OCI-LY3 (cell line): ENCODE measurements at regions not wholly inside any gene's neighbourhood (a gene's known extent, or its start where the extent isn't known, plus 50 kb on each side); places are given as distances from the start of the nearest gene placed in this dataset.

Source experiments
- H2AFZ ChIP-seq: fragments of 200-600, 300-600 bp; shearing (Covaris generic); 2 replicates; pipeline ENCODE4 v1.6.0; 2014; ENCODE audit warnings: antibody characterized with exemption, low read depth, low read length
- H3K27ac ChIP-seq: fragments of 200-600, 300-600 bp; sonication (generic); 2 replicates; pipeline ENCODE4 v1.5.1; 2014; ENCODE audit warnings: mild to moderate bottlenecking, low read length, moderate library complexity, mixed read lengths
- H3K27me3 ChIP-seq: fragments of 200-600, 300-600 bp; sonication (generic); 2 replicates; pipeline ENCODE4 v1.6.1; 2014; ENCODE audit warnings: low read depth, low read length, mixed read lengths
- H3K36me3 ChIP-seq: fragments of 200-600, 300-600 bp; sonication (generic); replicated peaks from 2 replicates; pipeline ENCODE3; 2014; ENCODE audit warnings: low read depth, low read length, mixed read lengths
- H3K4me1 ChIP-seq: fragments of 300-600, 200-600 bp; sonication (generic); 2 replicates; pipeline ENCODE4 v1.6.1; 2014; ENCODE audit warnings: low read length, mixed read lengths
- H3K4me2 ChIP-seq: fragments of 200-600, 300-600 bp; sonication (generic); 2 replicates; pipeline ENCODE4 v1.6.1; 2014; ENCODE audit warnings: low read length, mixed read lengths
- H3K4me3 ChIP-seq: fragments of 300-600, 200-600 bp; sonication (generic); 2 replicates; pipeline ENCODE4 v1.5.1; 2014; ENCODE audit warnings: antibody characterized with exemption, mild to moderate bottlenecking, low read length, moderate library complexity
- H3K79me2 ChIP-seq: fragments of 300-600, 200-600 bp; shearing (Covaris generic); 2 replicates; pipeline ENCODE4 v1.6.1; 2014; ENCODE audit warnings: mild to moderate bottlenecking, low read length, mixed read lengths
- H3K9ac ChIP-seq: fragments of 300-600, 200-600 bp; shearing (Covaris generic); 2 replicates; pipeline ENCODE4 v1.6.0; 2014; ENCODE audit warnings: mild to moderate bottlenecking, low read length, moderate library complexity
- H3K9me3 ChIP-seq: fragments of 200-600, 300-600 bp; shearing (Covaris generic); 2 replicates; pipeline ENCODE4 v1.6.1; 2014; ENCODE audit warnings: low read length, mixed read lengths; ENCODE audit not compliant: insufficient read depth
- H4K20me1 ChIP-seq: fragments of 200-600, 300-600 bp; sonication (generic); 2 replicates; pipeline ENCODE4 v1.6.1; 2016; ENCODE audit warnings: low read length, mixed read lengths; ENCODE audit not compliant: insufficient read depth
- CTCF ChIP-seq: fragments of 200-600, 300-600 bp; sonication (generic); IDR thresholded peaks from 2 replicates; pipeline ENCODE4 v1.5.1; 2014; ENCODE audit warnings: antibody characterized with exemption, low read length, low read depth
- EZH2phosphoT487 ChIP-seq: fragments of 200-600 bp; shearing (Covaris generic); IDR thresholded peaks from 2 replicates; pipeline ENCODE4 v1.6.1; 2018; ENCODE audit warnings: antibody characterized with exemption, mixed run types, low read depth

- H3K9me3 ChIP-seq = no peaks in the 10 kb centered on the region
- no peak overlapping the region for H3K4me2 ChIP-seq
- TF ChIP-seq EZH2phosphoT487 (no peak), CTCF (no peak)
- H3K9ac ChIP-seq = no peak overlapping the region
- H3K79me2 ChIP-seq = no peaks in the 10 kb centered on the region
- no peak overlapping the region for H3K27ac ChIP-seq
- H3K4me3 ChIP-seq = no peak overlapping the region
- H2AFZ ChIP-seq = no peak overlapping the region
- H3K4me1 ChIP-seq = peaks cover 11% of the 10 kb centered on the region; the same call in 1 of the 2 replicates
- H4K20me1 ChIP-seq = no peaks in the 10 kb centered on the region
- no peaks in the 10 kb centered on the region for H3K27me3 ChIP-seq
- no peaks in the 10 kb centered on the region for H3K36me3 ChIP-seq
Measured at GRCh38 chr4:179583221-179583620, 2141.0 kb upstream of the AGA start.

GRCh38 chr4:179584101-179584500 is 2141.9 kb upstream of the AGA start:
- Histone ChIP-seq H3K27ac (no peak overlapping the region), H2AFZ (no peak overlapping the region), H3K9ac (no peak overlapping the region), H3K27me3 (no peaks in the 10 kb centered on the region), H3K4me1 (peaks cover 11% of the 10 kb centered on the region; the same call in 1 of the 2 replicates), H4K20me1 (no peaks in the 10 kb centered on the region), H3K36me3 (no peaks in the 10 kb centered on the region), H3K9me3 (no peaks in the 10 kb centered on the region), H3K4me2 (no peak overlapping the region), H3K4me3 (no peak overlapping the region), H3K79me2 (no peaks in the 10 kb centered on the region)
- TF ChIP-seq EZH2phosphoT487 (no peak), CTCF (no peak)

- TF ChIP-seq EZH2phosphoT487 = no peak
- TF ChIP-seq CTCF = no peak
- Histone ChIP-seq H4K20me1 (no peaks in the 10 kb centered on the region), H3K36me3 (no peaks in the 10 kb centered on the region), H3K4me2 (no peak overlapping the region), H3K4me3 (no peak overlapping the region), H3K4me1 (peaks cover 11% of the 10 kb centered on the region; the same call in 1 of the 2 replicates), H3K9me3 (no peaks in the 10 kb centered on the region), H2AFZ (no peak overlapping the region), H3K27ac (no peak overlapping the region), H3K27me3 (no peaks in the 10 kb centered on the region), H3K9ac (no peak overlapping the region), H3K79me2 (no peaks in the 10 kb centered on the region)
Measured at GRCh38 chr4:179585761-179586160, 2143.5 kb upstream of the AGA start.

GRCh38 chr4:179586460-179586859 is 2144.2 kb upstream of the AGA start:
- Histone ChIP-seq H2AFZ (no peak overlapping the region), H3K27ac (no peak overlapping the region), H3K9me3 (no peaks in the 10 kb centered on the region), H3K9ac (no peak overlapping the region), H4K20me1 (no peaks in the 10 kb centered on the region), H3K36me3 (no peaks in the 10 kb centered on the region), H3K4me1 (peaks cover 11% of the 10 kb centered on the region; the same call in 1 of the 2 replicates), H3K27me3 (no peaks in the 10 kb centered on the region), H3K4me2 (no peak overlapping the region), H3K4me3 (no peak overlapping the region), H3K79me2 (no peaks in the 10 kb centered on the region)
- no peak for TF ChIP-seq EZH2phosphoT487
- TF ChIP-seq CTCF = no peak
